PC-3 (cell line): ENCODE measurements at regions not wholly inside any gene's neighbourhood (a gene's known extent, or its start where the extent isn't known, plus 50 kb on each side); places are given as distances from the start of the nearest gene placed in this dataset.

Experiments used
- ATAC-seq: fragments of 200-7000 bp; cut with Tn5 transposase; 2 replicates; pipeline ENCODE4 v1.9.1; 2020; ENCODE audit warnings: mild to moderate bottlenecking, moderate library complexity
- BruUV-seq: library from RNA; stranded (reverse); fragments of 400-500 nt; replicated peaks from 2 replicates; lab custom pipeline; 2021; lab: Mats Ljungman, UMichigan
- CTCF ChIA-PET: fragments of 300-600 bp; sonication (Branson Sonifier 250); formaldehyde crosslinking; loops from one replicate; lab custom pipeline; 2022; ENCODE audit warnings: antibody characterized with exemption; lab: Charles Lee
- POLR2A ChIA-PET: fragments of 300-600 bp; sonication (Branson Sonifier 250); formaldehyde crosslinking; loops from one replicate; lab custom pipeline; 2022; ENCODE audit warnings: antibody characterized with exemption; ENCODE audit not compliant: unreplicated experiment; lab: Charles Lee
- DNase-seq: peaks from one replicate; pipeline ENCODE4 v3.0.0-alpha.2; 2015
- H2AFZ ChIP-seq: fragments of 300-600 bp; sonication (generic); 2 replicates; pipeline ENCODE4 v1.6.0; 2016; ENCODE audit warnings: antibody characterized with exemption, low read length
- H3F3A ChIP-seq: fragments of 300-600 bp; sonication (generic); one replicate; pipeline ENCODE4 v1.6.0; 2017; ENCODE audit warnings: antibody characterized with exemption, low read length, control low read depth, mild to moderate bottlenecking; ENCODE audit not compliant: unreplicated experiment
- H3K27ac ChIP-seq: fragments of 300-600 bp; sonication (generic); 2 replicates; pipeline ENCODE4 v1.5.1; 2016; ENCODE audit warnings: mild to moderate bottlenecking, low read length
- H3K27me3 ChIP-seq: fragments of 300-600 bp; sonication (generic); 2 replicates; pipeline ENCODE4 v1.6.1; 2016; ENCODE audit warnings: low read length, mixed read lengths
- H3K36me3 ChIP-seq: fragments of 300-600 bp; sonication (generic); 2 replicates; pipeline ENCODE4 v1.6.1; 2016; ENCODE audit warnings: low read depth, mixed run types, low read length, mixed read lengths
- H3K4me1 ChIP-seq: fragments of 300-600 bp; sonication (generic); 2 replicates; pipeline ENCODE4 v1.5.1; 2016; ENCODE audit warnings: low read length; ENCODE audit not compliant: insufficient read depth
- H3K4me2 ChIP-seq: fragments of 300-600 bp; sonication (generic); 2 replicates; pipeline ENCODE4 v1.6.0; 2016; ENCODE audit warnings: low read length
- H3K4me3 ChIP-seq: fragments of 300-600 bp; sonication (generic); 2 replicates; pipeline ENCODE4 v1.5.1; 2016; ENCODE audit warnings: mild to moderate bottlenecking, low read length, mixed read lengths
- H3K79me2 ChIP-seq: fragments of 300-600 bp; sonication (generic); 2 replicates; pipeline ENCODE4 v1.6.1; 2017; ENCODE audit warnings: low read length, mixed read lengths
- H3K9ac ChIP-seq: fragments of 300-600 bp; sonication (generic); 2 replicates; pipeline ENCODE4 v1.6.0; 2016; ENCODE audit warnings: mild to moderate bottlenecking, low read length
- H3K9me2 ChIP-seq: fragments of 300-600 bp; sonication (generic); replicated peaks from 2 replicates; pipeline ENCODE4 v1.6.1; 2016; ENCODE audit warnings: mixed run types, low read length, mixed read lengths
- H3K9me3 ChIP-seq: fragments of 300-600 bp; sonication (generic); 2 replicates; pipeline ENCODE4 v1.6.1; 2016; ENCODE audit warnings: low read length, mixed read lengths
- H4K20me1 ChIP-seq: fragments of 300-600 bp; sonication (generic); 2 replicates; pipeline ENCODE4 v1.6.1; 2016; ENCODE audit warnings: low read length, mixed read lengths
- CTCF ChIP-seq: fragments of 300-600 bp; sonication (generic); conservative IDR thresholded peaks from 2 replicates; pipeline ENCODE4 v1.5.1; 2017; ENCODE audit warnings: antibody characterized with exemption, low read depth, mild to moderate bottlenecking, low read length
- EZH2 ChIP-seq: fragments of 300-600 bp; sonication (generic); IDR thresholded peaks from one replicate; pipeline ENCODE4 v1.6.1; 2017; ENCODE audit warnings: antibody characterized with exemption, mild to moderate bottlenecking, low read length; ENCODE audit not compliant: unreplicated experiment
- EZH2phosphoT487 ChIP-seq: fragments of 300-600 bp; sonication (generic); IDR thresholded peaks from 2 replicates; pipeline ENCODE4 v1.6.1; 2018; ENCODE audit warnings: mild to moderate bottlenecking, antibody characterized with exemption, low read length, borderline replicate concordance
- intact Hi-C: fragments of 100-400 bp; cut with micrococcal nuclease; formaldehyde crosslinking; loops from 2 replicates; pipeline ENCODE4 v1.9.0; 2023

- no peaks in the 10 kb centered on the region for H3K9me2 ChIP-seq
- no peak overlapping the region for H3K4me2 ChIP-seq
- CTCF ChIA-PET = no interaction called here
- H3F3A ChIP-seq = no peaks in the 10 kb centered on the region
- H3K4me3 ChIP-seq = no peak overlapping the region
- no peaks in the 10 kb centered on the region for H3K36me3 ChIP-seq
- H3K79me2 ChIP-seq = no peaks in the 10 kb centered on the region
- no peaks in the 10 kb centered on the region for H3K9me3 ChIP-seq
- ATAC-seq (no peak), DNase-seq (no peak)
- POLR2A ChIA-PET = interaction anchor here (0.6 kb wide), 1 partner anchor 623 kb away, joined by 3 read pairs; no protein-coding TSS in a partner anchor
- no peak overlapping the region for H2AFZ ChIP-seq
- no peaks in the 10 kb centered on the region for H3K4me1 ChIP-seq
- no peak for TF ChIP-seq EZH2phosphoT487
- no peak for TF ChIP-seq EZH2
- no peak for TF ChIP-seq CTCF
- no peaks in the 10 kb centered on the region for H4K20me1 ChIP-seq
- BruUV-seq = no TSS peak
- no peak overlapping the region for H3K27ac ChIP-seq
- intact Hi-C loops = no loop called here
- no peaks in the 10 kb centered on the region for H3K27me3 ChIP-seq
- H3K9ac ChIP-seq = no peak overlapping the region
Observed at GRCh38 chr5:105397749-105398148, 1835.2 kb upstream of the NUDT12 start.

DNA sequence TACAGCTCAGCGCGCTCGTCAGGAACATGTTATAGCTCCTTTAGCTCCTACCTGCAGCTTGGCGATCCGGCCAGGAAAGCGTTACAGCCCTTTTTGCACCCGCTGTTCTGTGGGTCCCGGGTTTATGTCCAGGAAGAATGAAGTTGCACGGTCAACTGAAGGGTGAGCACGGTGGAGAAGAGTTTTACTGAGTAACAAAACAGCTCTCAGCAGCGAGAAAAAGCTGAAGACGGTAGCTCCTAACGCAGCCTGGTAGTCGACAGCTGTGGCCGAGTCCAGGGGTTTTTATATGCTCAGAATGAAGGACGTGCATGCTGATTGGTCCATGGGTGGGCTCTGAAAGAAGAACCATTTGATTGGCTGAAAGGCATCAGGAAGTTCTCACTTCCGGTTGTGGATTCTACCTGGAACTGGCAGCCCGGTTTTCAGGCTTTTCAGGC is 1830.1 kb upstream of the NUDT12 start:
- Histone ChIP-seq H3K4me3 (no peak overlapping the region), H3K9me2 (no peaks in the 10 kb centered on the region), H3K36me3 (no peaks in the 10 kb centered on the region), H3K9ac (no peak overlapping the region), H3K27ac (no peak overlapping the region), H3K4me2 (no peak overlapping the region), H2AFZ (no peak overlapping the region), H3K4me1 (no peaks in the 10 kb centered on the region), H3F3A (no peaks in the 10 kb centered on the region), H3K27me3 (no peaks in the 10 kb centered on the region), H3K9me3 (no peaks in the 10 kb centered on the region), H3K79me2 (no peaks in the 10 kb centered on the region), H4K20me1 (no peaks in the 10 kb centered on the region)
- DNase-seq (no peak), ATAC-seq (no peak)
- POLR2A ChIA-PET = no interaction called here
- CTCF ChIA-PET = no interaction called here
- no TSS peak for BruUV-seq
- intact Hi-C loops = no loop called here
- TF ChIP-seq CTCF (no peak), EZH2 (no peak), EZH2phosphoT487 (no peak)

GRCh38 chr5:105392122-105392709 is 1829.6 kb upstream of the NUDT12 start:
- Histone ChIP-seq H3K9me2 (no peaks in the 10 kb centered on the region), H3K4me3 (no peak overlapping the region)
- no peak for ATAC-seq

More at GRCh38 chr5:105392122-105392709, 1829.6 kb upstream of the NUDT12 start:
- POLR2A ChIA-PET = no interaction called here
- no peaks in the 10 kb centered on the region for H4K20me1 ChIP-seq
- no peak for TF ChIP-seq CTCF
- TF ChIP-seq EZH2 = no peak
- TF ChIP-seq EZH2phosphoT487 = no peak
- no peak overlapping the region for H2AFZ ChIP-seq
- CTCF ChIA-PET = no interaction called here
- no peak overlapping the region for H3K9ac ChIP-seq
- BruUV-seq = no TSS peak
- H3K36me3 ChIP-seq = no peaks in the 10 kb centered on the region
- intact Hi-C loops = no loop called here
- H3K27me3 ChIP-seq = no peaks in the 10 kb centered on the region
- no peaks in the 10 kb centered on the region for H3K4me1 ChIP-seq
- no peaks in the 10 kb centered on the region for H3F3A ChIP-seq
- no peak for DNase-seq
- no peak overlapping the region for H3K4me2 ChIP-seq
- no peaks in the 10 kb centered on the region for H3K79me2 ChIP-seq
- no peaks in the 10 kb centered on the region for H3K9me3 ChIP-seq
- no peak overlapping the region for H3K27ac ChIP-seq
